HAP-1 (cell line): ENCODE measurements at regions not wholly inside any gene's neighbourhood (a gene's known extent, or its start where the extent isn't known, plus 50 kb on each side); places are given as distances from the start of the nearest gene placed in this dataset.

Experiments used
- DNase-seq, 2 experiments: peaks; one replicate each; pipeline ENCODE4 v3.0.0-alpha.2; 2016 to 2020; ENCODE audit warnings: low spot score in 2 of 2
- H3K27me3 ChIP-seq: fragments of 250-450 bp; sonication (Bioruptor Pico); 2 replicates; pipeline ENCODE4 v1.5.1; 2020; ENCODE audit warnings: low read depth, mild to moderate bottlenecking, moderate library complexity
- H3K36me3 ChIP-seq: fragments of 250-450 bp; sonication (Bioruptor Pico); replicated peaks from 2 replicates; pipeline ENCODE4 v1.5.1; 2020; ENCODE audit warnings: mild to moderate bottlenecking
- H3K4me1 ChIP-seq: fragments of 250-450 bp; sonication (Bioruptor Pico); 2 replicates; pipeline ENCODE4 v1.5.1; 2020; ENCODE audit warnings: mild to moderate bottlenecking
- H3K4me3 ChIP-seq: fragments of 250-450 bp; sonication (Bioruptor Pico); 2 replicates; pipeline ENCODE4 v1.5.1; 2020; ENCODE audit warnings: mild to moderate bottlenecking, moderate library complexity
- H3K9me3 ChIP-seq: fragments of 250-450 bp; sonication (Bioruptor Pico); 2 replicates; pipeline ENCODE4 v1.5.1; 2020; ENCODE audit warnings: mild to moderate bottlenecking, moderate library complexity
- in situ Hi-C: fragments of 300-500 bp; cut with MboI; formaldehyde crosslinking; loops from 3 replicates; pipeline ENCODE4 v1.14.3; 2020; ENCODE audit warnings: low sequenced_read_pairs, inconsistent platforms, mixed read lengths

DNA sequence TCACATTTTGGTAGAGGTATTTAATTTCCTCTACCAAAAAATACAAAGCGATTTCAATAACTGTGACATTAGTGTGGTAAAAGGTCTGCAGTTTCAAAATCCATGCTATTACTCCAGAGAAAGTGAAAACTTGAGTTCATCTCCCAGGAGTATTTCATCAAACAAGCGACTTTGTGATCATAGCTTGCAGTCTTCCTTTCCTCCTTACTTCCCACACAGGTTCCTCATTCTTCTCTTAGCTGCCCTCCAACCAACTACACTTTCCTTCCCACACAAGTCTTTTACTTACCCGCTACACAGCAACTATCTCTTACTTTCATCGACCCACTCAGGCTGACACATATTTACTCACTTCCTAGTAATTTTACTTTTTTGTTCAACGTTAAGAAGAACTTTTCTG is 413.4 kb upstream of the USP15 start:
- H3K4me3 ChIP-seq = no peak overlapping the region
- DNase-seq = no peak
- in situ Hi-C loops = no loop called here
- no peaks in the 10 kb centered on the region for H3K9me3 ChIP-seq
- H3K4me1 ChIP-seq = no peaks in the 10 kb centered on the region
- no peaks in the 10 kb centered on the region; the same call in 1 of the 2 replicates for H3K27me3 ChIP-seq
- no peaks in the 10 kb centered on the region for H3K36me3 ChIP-seq

DNA sequence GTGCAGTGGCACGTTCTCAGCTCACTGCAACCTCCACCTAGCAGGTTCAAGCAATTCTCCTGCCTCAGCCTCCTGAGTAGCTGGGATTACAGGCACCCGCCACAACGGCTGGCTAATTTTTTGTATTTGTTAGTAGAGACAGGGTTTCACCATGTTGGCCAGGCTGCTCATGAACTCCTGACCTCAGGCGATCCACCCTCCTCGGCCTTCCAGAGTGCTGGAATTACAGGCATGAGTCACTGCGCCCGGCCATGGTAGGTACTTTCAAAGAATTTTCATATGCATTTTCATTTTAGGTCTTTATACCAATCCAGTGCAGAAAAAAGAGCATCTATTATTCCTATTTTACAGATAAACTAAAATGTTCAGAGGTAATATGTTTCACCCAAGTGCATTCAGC is 411.3 kb upstream of the USP15 start:
- DNase-seq = no peak
- no peaks in the 10 kb centered on the region for H3K4me1 ChIP-seq
- in situ Hi-C loops = no loop called here
- H3K27me3 ChIP-seq = no peaks in the 10 kb centered on the region; the same call in 1 of the 2 replicates
- no peak overlapping the region for H3K4me3 ChIP-seq
- H3K9me3 ChIP-seq = no peaks in the 10 kb centered on the region
- H3K36me3 ChIP-seq = no peaks in the 10 kb centered on the region

DNA sequence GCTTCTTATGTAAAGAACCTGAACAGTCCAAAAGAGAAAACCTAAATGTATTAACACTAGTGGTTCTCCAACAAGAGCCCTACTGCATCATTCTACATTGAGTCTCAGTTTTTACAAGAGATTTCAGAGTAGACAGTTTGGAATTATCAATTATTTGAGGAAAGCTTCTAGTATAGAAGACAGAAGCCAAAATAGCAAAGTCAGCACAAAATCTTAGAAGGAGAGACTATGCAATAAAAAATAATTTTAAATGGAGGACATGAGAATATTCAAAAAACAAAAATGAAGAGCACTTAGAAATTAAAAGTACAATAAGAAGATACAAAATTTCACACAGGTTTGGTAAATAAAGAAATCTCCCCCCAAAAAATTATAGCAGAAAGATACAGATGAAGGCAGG is 406.3 kb upstream of the USP15 start:
- Histone ChIP-seq H3K4me3 (no peak overlapping the region), H3K36me3 (no peaks in the 10 kb centered on the region), H3K4me1 (no peaks in the 10 kb centered on the region), H3K9me3 (no peaks in the 10 kb centered on the region), H3K27me3 (no peaks in the 10 kb centered on the region)
- DNase-seq = no peak
- in situ Hi-C loops = no loop called here

DNA sequence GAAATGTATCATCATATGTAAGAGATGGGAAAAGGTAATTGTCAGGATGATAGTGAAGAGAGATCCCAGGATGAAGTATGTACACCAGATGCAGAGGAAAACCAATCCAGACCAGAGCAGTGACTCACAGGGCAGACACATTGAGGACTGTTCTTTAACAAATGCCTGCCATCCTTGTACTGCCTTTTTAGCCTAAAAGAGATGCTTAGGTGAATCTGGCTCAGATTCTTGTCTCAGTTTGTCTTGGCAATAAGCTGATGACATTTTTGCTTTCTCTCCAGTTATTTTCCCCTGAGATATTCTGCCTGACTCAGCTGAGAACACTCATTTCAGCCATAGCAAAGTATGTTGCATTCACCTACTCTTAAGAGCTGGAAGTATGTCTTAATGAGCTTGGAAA is 405.3 kb upstream of the USP15 start:
- Histone ChIP-seq H3K4me3 (no peak overlapping the region), H3K4me1 (no peaks in the 10 kb centered on the region), H3K27me3 (no peaks in the 10 kb centered on the region), H3K9me3 (no peaks in the 10 kb centered on the region), H3K36me3 (no peaks in the 10 kb centered on the region)
- in situ Hi-C loops = no loop called here
- no peak for DNase-seq

DNA sequence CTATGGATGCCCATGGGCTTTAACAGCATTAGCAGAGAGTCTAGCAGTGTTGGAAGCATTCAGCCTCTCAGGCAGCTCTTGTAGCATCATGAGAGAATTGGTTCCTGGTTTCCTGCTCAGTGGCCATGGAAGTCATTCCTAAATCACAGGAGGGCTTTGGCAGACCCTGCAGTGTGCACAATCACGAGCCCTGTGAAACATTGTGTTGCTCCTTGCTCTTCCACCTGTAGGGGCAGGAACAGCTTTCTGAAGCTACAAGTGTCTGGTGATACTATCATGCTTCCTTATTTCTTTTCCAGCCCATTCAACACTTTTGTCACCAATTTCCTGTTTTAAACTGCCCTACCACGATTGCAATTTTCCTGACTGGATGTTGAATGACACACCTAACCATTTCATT is 402.2 kb upstream of the USP15 start:
- H3K9me3 ChIP-seq = no peaks in the 10 kb centered on the region
- H3K36me3 ChIP-seq = no peaks in the 10 kb centered on the region
- in situ Hi-C loops = no loop called here
- no peaks in the 10 kb centered on the region for H3K27me3 ChIP-seq
- H3K4me3 ChIP-seq = no peak overlapping the region
- no peaks in the 10 kb centered on the region for H3K4me1 ChIP-seq
- DNase-seq = no peak

DNA sequence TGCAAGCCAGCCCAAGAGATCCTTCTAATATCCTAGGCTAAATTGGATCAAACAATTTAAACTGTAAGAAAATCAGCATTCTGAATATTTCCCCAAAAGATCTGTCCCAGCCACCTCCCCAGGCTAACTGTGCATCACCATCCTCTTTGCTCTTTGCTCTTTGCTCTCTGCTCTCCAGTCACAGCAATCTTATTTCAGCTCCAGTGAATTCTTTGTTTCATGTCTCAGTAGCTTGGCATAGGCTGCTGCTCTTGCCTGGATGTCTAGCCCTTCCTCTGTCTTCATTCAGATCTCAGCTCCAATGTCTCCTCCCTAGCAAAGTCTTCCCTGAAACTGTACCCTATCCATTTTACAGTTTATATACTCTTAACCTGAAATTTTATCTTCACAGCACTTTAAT is 399.8 kb upstream of the USP15 start:
- in situ Hi-C loops = no loop called here
- DNase-seq = no peak
- Histone ChIP-seq H3K27me3 (no peaks in the 10 kb centered on the region), H3K4me3 (no peak overlapping the region), H3K9me3 (no peaks in the 10 kb centered on the region), H3K4me1 (no peaks in the 10 kb centered on the region), H3K36me3 (no peaks in the 10 kb centered on the region)

DNA sequence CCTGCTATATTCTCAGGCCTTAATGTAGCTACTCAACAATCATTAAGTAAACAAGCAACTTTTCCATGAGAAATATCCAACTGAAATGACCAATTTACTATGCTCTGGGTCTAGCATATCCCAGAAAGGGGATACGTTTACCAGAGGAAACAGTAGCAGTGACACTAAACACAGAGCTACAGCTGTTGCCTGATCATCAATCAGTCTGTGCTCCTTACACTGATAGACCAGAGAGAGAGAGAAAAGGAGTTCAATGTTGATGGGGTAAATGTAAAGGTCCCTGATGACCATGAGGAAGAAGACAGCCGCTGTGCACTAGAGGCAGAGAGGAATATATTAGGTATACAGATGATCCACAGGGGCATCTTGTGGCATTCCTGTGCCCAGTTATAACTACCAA is 397.2 kb upstream of the USP15 start:
- DNase-seq = no peak
- H3K9me3 ChIP-seq = no peaks in the 10 kb centered on the region
- H3K36me3 ChIP-seq = no peaks in the 10 kb centered on the region
- no peak overlapping the region for H3K4me3 ChIP-seq
- H3K27me3 ChIP-seq = no peaks in the 10 kb centered on the region
- in situ Hi-C loops = no loop called here
- no peaks in the 10 kb centered on the region for H3K4me1 ChIP-seq

DNA sequence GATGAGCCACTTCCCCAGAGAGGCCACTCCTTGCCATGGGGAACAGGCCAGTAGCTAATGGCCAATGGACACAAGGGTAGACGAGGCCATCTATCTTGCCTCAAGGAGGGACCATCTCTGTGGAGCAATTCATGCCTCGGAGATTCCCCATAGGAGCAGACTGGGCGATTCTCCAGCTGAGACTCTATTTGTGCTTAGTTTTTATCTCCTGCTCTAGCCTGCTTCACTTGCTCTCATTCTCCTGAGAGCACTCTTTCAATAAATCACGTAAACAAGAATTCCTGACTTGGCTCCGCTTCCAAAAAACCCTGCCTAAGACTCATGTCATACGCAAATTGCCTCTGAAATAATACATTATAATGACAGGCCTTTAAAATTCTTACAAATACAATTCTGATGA is 396.4 kb upstream of the USP15 start:
- H3K4me1 ChIP-seq = no peaks in the 10 kb centered on the region
- in situ Hi-C loops = no loop called here
- no peaks in the 10 kb centered on the region for H3K9me3 ChIP-seq
- no peaks in the 10 kb centered on the region for H3K36me3 ChIP-seq
- no peak for DNase-seq
- H3K27me3 ChIP-seq = no peaks in the 10 kb centered on the region
- H3K4me3 ChIP-seq = no peak overlapping the region

DNA sequence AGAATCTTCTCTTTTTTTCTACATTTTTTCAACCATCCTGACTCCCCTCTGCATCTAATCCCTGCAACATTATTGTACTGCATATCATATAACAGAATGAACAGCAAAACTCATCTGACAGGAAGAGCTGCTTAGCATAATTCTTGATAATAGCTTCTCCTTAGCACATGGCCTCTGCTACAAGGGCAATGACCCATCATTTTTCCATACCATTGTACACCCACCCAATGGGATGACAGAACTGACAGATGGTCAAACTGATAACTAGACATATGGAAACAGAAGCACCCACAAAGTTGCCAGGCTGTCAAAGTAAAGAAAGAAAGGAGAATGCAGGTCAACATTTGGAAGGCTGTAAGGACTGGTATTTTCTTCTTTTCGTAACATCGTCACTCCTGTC is 390.4 kb upstream of the USP15 start:
- no peaks in the 10 kb centered on the region for H3K36me3 ChIP-seq
- no peak overlapping the region for H3K4me3 ChIP-seq
- H3K4me1 ChIP-seq = no peaks in the 10 kb centered on the region
- no peaks in the 10 kb centered on the region for H3K9me3 ChIP-seq
- H3K27me3 ChIP-seq = no peaks in the 10 kb centered on the region
- in situ Hi-C loops = no loop called here
- DNase-seq = no peak

DNA sequence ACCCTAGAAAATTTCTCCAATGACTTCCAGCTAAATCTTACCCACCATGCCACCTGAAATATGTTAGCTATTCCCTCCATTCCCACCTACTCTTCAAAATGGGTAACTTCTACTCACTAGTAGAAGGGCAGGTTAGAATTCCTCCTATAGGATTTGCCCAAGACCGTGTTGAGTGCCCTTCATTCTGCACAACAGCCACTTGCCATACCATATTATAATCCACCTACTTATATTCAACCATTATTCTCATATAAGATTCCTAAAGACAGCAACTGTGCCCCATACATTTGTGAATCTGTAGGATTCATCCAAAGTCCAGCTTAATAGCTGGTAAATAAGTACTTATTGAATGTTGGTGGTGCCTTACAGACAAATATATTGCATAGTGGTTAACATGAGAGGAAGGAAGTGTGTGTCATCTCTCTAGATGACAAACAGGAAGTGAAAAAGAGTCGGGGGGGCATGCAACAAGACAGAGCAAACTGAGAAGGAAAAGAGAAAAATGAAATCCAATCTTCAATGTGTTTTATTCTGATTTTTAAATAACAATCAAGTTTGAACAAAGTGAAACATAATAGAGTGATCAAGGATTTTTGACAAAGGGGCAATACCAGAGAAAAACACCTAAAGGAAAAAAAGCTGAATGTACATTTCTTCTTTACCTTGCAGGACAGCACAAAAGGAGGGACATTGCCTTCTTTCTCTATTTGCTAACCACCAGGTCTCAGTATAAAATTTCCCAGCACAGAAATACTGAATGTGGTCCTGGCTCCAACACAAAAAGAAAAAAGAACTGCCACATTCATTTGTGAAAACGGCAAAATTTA is 389.3 kb upstream of the USP15 start:
- Histone ChIP-seq H3K4me1 (no peaks in the 10 kb centered on the region), H3K36me3 (no peaks in the 10 kb centered on the region), H3K9me3 (no peaks in the 10 kb centered on the region), H3K4me3 (no peak overlapping the region), H3K27me3 (no peaks in the 10 kb centered on the region)
- in situ Hi-C loops = no loop called here
- no peak for DNase-seq

DNA sequence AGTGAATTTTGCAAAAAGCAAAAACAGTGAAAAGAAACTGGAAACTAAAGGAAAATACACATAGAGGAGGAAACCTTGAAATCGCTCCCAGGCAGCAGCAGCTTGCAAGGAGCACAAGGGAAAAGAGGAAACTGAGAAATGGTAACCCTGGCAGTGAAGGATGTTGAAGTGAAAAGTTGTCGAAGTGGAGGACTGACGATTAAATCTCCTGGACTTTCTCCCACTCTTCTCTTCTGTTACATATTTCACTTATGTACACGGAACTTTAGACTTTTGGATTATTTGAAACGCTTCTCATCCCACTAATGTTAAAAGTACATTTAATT is 388.8 kb upstream of the USP15 start:
- H3K9me3 ChIP-seq = no peaks in the 10 kb centered on the region
- no peaks in the 10 kb centered on the region for H3K4me1 ChIP-seq
- H3K4me3 ChIP-seq = no peak overlapping the region
- in situ Hi-C loops = no loop called here
- no peaks in the 10 kb centered on the region for H3K36me3 ChIP-seq
- H3K27me3 ChIP-seq = no peaks in the 10 kb centered on the region
- DNase-seq = no peak

DNA sequence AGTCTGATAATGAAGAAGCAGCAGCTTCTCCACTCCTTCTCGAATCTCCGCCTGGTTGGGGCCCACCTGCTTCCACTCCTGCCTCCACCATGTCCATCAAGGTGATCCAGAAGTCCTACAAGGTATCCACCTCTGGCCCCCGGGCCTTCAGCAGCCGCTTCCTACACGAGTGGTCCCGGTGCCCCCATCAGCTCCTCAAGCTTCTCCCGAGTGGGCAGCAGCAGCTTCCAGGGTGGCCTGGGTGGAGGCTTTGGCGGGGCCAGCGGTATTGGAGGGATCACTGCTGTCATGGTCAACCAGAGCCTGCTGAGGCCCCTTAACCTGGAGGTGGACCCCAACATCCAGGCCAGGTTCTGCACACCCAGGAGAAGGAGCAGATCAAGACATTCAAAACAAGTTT is 381.0 kb upstream of the USP15 start:
- H3K27me3 ChIP-seq = no peaks in the 10 kb centered on the region
- H3K4me3 ChIP-seq = no peak overlapping the region
- in situ Hi-C loops = no loop called here
- no peak for DNase-seq
- no peaks in the 10 kb centered on the region for H3K36me3 ChIP-seq
- no peaks in the 10 kb centered on the region for H3K4me1 ChIP-seq
- no peaks in the 10 kb centered on the region for H3K9me3 ChIP-seq

DNA sequence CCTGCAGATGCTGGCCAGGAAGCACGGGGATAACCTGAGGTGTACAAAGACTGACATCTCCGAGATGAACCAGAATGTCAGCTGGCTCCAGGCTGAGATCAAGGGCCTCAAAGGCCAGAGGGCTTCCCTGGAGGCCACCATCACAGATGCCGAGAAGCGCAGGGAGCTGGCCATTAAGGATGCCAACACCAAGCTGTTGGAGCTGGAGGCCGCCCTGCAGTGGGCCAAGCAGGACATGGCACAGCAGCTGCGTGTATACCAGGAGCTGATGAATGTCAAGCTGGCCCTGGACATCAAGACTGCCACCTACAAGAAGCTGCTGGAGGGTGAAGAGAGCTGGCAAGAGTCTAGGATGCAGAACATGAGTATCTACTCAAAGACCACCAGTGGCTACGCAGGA is 380.0 kb upstream of the USP15 start:
- DNase-seq = no peak
- Histone ChIP-seq H3K36me3 (no peaks in the 10 kb centered on the region), H3K27me3 (no peaks in the 10 kb centered on the region), H3K4me1 (no peaks in the 10 kb centered on the region), H3K4me3 (no peak overlapping the region), H3K9me3 (no peaks in the 10 kb centered on the region)
- in situ Hi-C loops = no loop called here

DNA sequence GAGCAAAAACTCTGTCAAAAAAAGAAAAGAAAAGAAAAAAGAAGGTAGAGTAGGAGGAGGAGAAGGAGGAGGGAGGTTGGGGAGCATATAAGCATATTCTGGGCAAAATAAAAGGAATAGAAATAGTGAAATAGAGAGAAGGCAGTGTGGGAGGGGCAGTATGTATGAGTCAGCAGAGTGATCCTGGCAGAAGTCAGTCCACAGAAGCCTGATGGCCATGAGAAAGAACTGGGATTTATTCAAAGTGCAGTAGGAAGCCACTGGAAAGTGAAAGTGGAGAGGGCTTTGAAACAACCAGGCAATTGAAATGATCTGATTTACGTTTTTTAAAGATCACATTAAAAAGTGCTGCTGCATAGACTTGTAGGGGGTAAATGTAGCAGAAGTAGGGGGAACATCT is 368.6 kb upstream of the USP15 start:
- H3K4me3 ChIP-seq = no peak overlapping the region
- H3K9me3 ChIP-seq = no peaks in the 10 kb centered on the region
- no peaks in the 10 kb centered on the region for H3K4me1 ChIP-seq
- no peaks in the 10 kb centered on the region for H3K36me3 ChIP-seq
- in situ Hi-C loops = no loop called here
- no peaks in the 10 kb centered on the region for H3K27me3 ChIP-seq
- no peak for DNase-seq

DNA sequence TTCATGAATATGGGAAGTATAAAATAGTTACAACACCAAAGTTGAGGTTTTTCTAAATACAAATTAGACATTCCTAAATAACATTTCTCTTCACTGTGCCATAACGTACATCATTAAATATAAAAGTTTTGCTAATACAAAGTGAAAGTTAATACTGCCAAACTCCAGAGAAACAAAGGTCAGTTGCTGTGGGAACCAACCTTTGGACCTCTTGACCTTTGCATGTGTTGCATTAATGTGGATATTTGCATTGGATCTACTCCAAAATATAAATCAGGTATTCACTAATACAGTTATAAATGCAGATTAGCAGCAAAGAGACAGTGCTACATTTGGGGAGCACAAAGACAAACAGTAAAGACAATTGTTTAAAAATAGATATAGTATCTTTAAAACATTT is 366.0 kb upstream of the USP15 start:
- Histone ChIP-seq H3K4me1 (no peaks in the 10 kb centered on the region), H3K9me3 (no peaks in the 10 kb centered on the region; the same call in 1 of the 2 replicates), H3K27me3 (no peaks in the 10 kb centered on the region), H3K36me3 (no peaks in the 10 kb centered on the region), H3K4me3 (no peak overlapping the region)
- in situ Hi-C loops = no loop called here
- DNase-seq = no peak
